GF-D8 (cell line): ENCODE measurements at regions not wholly inside any gene's neighbourhood (a gene's known extent, or its start where the extent isn't known, plus 50 kb on each side); places are given as distances from the start of the nearest gene placed in this dataset.
"Not testable (repeated sequence)": the region's sequence is repeated elsewhere in the genome, so short reads cannot be mapped to it uniquely, and the experiment has no call there.

Experiments used
- DNase-seq: peaks from one replicate; lab custom pipeline; 2025; lab: John Stamatoyannopoulos, UW

DNA sequence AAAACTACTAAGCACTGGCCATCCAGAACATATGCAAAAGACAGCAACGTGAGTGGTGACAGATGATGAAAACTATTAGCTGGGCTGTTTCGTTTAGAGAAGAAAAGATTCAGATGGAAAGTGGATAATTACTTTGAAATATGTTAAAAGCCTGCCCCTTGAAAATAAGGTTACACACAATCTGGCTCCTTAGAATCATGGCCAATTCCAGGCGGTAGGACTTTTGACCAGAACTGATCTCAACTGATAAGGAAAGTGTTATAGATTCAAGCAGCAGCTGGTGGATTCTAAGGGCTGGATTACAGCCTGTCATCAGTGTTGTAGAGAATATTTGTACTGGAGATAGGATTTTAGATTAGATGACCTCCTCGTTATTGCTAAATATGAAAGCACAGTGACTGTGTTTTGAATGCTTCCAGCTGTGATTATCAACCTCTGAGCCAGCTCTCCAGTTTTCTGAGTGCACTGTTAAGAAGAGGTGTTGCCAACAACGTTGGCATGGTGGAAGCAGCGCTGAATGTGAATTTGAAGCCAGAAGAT lies 75.1 kb downstream of the KBTBD2 start:
- DNase-seq, result not testable (repeated sequence)

DNA sequence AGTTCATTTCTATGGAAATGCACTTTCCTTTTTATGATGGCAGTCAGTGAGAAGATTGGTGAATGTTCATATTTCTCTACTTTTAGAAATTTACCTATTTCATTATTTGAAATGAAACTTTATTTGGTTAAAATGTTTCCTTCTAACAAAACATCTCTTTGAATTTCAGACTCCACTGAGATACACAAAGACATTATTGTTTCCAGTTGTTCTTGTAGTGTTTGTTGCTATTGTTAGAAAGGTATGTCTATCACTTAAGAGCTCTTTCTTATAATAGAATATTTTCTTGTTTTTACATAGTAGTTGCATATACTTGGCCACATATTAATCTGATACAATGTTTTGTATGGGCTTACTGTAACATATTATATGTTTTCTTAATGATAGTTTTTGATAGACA lies 76.8 kb downstream of the KBTBD2 start:
- not testable (repeated sequence) for DNase-seq

DNA sequence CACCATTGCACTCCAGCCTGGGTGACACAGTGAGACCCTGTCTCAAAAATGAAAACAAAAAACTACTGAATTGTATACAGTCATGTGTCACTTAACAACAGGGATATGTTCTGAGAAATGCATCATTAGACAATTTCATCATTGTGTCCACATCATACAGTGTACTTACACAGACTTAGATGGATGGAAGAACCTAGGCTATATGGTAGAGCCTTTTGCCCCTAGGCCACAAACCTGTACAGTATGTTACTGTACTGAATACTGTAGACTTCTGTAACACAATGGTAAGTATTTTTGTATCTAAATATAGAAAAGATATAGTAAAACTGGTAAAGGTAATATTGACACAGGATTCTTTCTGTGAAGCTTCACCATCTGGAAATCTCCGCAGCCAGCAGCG lies 81.7 kb downstream of the KBTBD2 start:
- no peak for DNase-seq

DNA sequence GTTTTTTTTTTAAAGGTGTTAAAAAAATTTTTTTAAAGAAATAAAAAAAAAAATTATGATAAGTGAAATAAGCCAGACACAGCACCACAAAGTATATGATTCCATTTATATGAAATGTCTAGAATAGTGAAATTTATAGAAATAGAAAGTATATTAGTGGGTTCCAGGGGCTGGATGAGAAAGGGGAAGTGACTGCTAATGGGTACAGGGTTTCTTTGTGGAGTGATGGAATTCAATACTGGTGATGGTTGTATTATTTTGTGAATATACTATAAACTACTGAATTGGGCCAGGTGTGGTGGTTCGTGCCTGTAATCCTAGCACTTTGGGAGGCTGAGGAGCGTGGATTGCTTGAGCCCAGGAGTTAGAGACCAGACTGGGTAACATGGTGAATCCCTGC lies 82.2 kb downstream of the KBTBD2 start:
- no peak for DNase-seq

DNA sequence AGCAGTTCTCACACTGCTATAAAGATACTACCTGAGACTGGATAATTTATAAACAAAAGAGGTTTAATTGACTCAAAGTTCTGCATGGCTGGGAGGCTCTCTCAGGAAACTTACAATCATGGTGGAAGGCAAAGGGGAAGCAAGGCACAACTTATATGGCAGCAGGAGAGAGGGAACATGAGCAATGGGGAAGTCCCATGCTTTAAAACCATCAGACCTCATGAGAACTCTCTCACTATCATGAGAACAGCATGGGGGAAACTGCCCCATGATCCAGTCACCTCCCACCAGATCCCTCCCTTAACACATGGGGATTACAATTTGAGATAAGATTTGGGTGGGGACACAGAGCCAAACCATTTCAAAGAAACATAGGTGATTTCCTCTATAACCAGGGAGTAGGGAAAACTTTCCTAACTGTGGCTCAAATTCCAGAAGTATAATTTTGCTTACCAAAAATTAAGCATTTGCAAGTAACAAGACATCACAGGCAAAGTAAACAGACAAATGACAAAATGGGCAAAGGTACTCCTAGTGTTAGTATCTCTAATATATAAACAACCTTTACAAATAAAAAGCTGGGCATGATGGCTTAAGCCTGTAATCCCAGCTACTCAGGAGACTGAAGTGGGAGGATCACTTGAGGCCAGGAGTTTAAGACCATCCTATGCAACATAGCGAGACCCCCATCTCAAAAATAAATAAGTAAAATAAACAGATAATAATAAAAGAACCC lies 88.0 kb downstream of the KBTBD2 start:
- no peak for DNase-seq

DNA sequence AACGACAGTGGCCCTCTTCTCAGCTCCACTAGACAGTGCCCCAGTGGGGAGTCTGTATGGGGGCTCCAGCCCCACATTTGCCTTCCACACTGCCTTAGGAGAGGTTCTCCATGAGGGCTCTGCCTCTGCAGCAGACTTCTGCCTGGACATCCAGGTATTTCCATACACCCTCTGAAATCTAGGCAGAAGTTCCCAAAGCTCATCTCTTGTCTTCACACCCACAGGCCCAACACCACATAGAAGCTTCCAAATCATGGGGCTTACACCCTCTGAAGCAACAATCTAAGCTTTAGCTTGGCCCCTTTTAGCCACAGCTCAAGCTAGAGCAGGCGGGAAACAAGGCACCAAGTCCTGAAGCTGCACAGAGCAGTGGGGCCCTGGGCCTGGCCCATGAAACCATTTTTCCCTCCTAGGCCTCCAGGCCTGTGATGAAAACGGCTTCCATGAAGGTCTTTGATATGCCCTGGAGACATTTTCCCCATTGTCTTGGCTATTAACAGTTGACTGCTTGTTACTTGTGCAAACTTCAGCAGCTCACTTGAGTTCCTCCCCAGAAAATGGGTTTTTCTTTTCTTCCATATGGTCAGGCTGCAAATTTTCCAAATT lies 89.2 kb downstream of the KBTBD2 start:
- DNase-seq, result no peak

DNA sequence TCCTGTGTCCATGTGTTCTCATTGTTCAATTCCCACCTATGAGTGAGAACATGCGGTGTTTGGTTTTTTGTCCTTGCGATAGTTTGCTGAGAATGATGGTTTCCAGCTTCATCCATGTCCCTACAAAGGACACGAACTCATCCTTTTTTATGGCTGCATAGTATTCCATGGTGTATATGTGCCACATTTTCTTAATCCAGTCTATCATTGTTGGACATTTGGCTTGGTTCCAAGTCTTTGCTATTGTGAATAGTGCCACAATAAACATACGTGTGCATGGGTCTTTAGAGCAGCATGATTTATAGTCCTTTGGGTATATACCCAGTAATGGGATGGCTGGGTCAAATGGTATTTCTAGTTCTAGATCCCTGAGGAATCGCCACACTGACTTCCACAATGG lies 98.5 kb downstream of the KBTBD2 start:
- not testable (repeated sequence) for DNase-seq

DNA sequence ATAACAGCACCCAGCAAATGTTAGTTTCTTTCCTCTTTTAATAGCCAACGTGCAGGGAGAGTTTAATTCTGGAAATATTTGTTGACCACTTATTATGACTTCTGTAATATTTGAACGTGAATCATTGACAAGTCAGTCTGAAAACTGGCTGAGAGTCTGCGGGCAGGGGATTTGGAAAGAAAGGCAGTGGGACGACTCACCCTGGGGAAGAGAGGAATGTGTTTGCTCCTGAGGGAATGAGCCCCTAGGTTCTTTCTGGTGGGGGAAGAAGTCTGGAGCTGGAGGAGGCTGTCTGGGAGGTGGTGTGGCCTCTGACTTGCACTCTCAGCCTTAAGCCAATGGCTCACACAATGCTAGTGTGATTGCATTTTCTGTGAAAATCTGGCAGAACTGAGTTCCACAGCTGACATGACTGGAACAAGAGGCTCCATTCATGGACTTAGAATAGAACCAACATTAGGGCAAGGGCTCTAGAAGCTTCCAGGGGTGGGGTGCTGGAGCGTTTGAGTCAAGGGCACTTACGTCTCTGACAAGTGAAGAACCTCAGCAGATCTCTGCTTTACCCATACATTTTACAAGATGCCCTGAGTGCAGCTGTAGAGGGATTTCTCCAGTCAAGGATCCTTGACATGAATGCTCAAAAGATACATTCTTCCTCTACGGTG lies 100.7 kb downstream of the KBTBD2 start:
- DNase-seq, result not testable (repeated sequence)

DNA sequence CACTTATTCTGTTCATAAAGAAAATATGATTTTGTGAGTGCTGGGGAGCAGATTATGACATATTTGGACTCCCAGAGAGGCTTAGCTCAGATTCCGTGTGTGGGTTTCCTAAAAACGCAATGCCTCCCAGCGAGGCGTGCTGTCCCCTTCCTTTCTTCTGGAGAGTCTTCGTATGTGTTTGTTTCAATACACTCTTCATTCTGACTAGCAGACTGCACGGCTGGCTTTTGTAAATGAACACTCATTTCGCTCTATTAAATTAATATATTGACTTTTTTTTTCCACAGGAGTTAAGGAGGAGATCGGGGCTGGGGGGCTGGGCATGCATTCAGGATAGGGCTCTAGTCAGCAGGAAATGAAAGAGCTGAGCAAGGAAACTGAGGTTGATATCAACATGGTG lies 102.3 kb downstream of the KBTBD2 start:
- DNase-seq, result not testable (repeated sequence)

DNA sequence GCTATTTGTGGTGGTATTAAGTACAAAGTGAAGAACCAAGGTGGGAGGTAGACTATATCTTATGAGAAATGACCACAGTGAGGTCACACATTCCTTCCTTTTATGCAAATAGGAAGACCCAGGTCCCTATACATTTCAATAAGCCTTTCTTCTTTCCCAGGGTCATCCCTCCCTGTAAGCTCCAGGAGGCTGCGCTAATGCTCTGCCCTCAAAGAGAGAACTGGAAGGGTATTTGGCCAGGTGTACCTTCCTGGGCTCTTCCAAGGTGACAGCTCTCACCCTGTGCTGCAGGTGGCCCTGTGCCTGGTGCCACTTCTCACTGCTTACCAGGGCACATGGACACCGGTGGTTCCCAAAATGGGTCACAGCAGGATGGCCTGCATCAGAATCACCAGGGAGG lies 103.4 kb downstream of the KBTBD2 start:
- not testable (repeated sequence) for DNase-seq

DNA sequence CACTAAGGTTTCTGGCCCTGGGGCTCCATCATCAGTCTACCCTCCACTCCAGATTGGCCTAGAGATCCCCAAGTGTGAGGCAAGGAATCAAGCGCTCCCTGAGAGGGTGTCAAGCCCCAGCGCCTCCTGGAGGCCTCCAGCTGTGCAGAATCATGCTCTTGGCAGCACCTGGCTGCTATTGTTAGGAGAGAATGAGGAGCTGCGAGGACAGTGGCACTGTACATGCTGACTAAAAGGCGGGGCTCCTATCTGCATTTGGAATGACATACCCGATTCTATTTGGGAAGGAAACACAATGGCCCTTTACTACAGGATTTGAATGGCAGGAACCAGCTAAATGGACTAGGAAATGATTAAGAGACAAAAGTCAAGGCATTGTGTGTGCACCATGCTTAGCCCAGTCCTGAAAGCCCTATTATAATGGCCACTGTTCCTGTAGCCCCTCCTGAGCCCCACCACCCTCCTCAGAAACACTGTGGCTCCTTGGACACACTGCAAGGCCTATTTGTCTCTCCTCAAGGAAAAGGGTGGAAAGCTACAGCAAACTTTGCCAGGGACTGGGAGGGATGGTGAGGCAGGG lies 106.1 kb downstream of the KBTBD2 start:
- DNase-seq, result not testable (repeated sequence)

DNA sequence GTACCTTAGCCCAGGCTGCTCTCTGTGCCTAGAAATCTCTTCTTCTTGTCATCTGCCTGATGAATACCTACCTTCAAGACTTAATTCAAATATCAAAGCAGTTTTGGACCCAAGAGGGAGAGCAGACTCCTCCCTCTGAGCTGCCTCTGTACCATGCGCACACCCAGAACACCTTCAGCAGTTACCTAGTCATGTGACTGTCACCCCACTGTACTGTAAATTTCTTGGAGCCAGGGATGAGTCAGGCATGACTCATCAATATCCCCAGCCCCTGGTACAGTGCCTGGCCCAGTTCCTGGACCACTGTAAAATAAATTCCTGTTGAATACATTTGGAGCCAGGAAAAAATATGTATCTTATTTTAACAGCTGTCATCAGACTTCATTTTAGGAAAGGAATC lies 111.7 kb downstream of the KBTBD2 start:
- not testable (repeated sequence) for DNase-seq

DNA sequence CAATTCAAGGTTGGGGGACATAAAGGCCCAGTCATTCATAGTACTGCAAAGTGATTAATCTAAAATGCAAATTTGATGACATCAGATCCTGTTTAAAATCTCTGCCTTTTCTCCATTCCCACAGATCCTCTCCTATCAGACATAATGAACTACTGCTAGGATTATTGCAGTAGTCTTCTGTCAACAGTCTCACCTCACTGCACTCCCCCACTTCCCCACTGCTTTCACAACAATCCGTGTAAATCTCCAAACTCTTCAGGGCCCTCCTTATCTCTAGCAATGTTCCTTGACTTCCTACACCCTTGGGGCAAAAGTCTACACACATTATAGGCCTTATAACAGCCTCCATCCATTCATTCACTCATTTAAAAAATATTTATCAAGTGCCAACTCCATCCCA lies 112.4 kb downstream of the KBTBD2 start:
- peak; percentile 40 for DNase-seq

DNA sequence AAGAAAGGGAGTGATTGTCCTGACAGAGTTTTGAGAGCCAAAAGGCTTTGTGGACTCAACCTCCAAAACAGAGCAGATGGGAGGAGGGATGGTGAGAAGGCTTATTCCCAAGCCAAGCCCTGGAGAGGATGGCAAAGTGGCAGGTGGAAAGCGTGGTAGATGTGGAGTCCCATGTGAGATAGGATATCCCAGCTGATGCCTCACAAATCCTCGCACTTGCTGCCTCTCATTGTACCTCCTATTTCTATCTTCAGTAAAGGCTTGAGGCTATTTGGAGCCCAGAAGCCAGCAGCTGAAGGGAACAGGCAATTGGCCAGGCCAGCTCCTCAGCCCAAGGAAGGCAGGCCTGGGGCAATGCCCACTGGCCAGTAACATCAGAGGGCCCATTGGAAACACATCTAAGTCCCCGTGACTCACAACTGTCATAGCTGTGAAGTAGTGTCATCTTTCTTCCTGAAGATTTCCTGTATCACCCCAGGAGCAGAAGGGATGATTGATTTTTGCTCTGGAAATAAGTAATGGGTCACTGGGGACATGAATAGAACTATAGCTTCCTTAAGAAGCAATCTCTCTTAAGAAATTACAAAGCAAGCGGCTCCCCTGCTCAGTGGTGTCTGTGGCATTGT lies 114.4 kb downstream of the KBTBD2 start:
- not testable (repeated sequence) for DNase-seq

DNA sequence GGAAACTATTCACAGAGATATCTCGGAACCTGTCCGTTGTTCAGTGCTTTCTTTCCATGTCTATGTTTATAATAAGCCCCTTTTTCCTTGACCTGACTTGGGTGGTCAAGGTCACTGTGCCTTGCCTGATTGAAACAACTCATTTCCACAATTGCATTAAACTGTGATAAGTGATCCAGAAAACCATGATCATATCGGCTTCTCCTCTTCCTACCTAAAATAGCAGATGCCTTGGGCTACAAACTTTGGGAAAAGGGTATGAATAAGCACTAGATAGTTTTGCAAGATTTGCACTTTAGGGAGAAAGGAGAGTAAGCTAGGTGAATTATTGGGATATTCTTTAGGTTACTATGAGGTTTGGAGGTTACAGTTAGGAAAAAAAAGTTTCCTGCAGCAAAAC lies 115.2 kb downstream of the KBTBD2 start:
- DNase-seq, result not testable (repeated sequence)

DNA sequence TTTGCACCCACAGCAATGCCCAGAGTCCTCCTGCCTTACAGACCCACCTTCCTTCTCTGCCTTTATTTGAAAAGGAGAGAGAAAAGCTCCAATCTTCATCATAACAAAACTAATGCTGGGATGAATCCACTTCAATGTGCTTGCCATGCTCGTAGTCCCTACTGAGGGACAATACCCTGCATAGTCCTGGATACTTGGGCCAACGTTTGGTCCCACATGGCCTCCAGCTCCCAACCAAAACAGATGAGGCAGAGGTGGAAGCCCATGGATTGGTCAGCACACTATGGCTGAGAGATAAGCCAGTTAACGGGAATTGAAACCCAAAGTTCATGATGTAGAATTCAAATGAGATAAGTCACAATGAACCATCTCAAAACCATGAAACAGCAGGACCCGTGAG lies 115.8 kb downstream of the KBTBD2 start:
- DNase-seq, result not testable (repeated sequence)

DNA sequence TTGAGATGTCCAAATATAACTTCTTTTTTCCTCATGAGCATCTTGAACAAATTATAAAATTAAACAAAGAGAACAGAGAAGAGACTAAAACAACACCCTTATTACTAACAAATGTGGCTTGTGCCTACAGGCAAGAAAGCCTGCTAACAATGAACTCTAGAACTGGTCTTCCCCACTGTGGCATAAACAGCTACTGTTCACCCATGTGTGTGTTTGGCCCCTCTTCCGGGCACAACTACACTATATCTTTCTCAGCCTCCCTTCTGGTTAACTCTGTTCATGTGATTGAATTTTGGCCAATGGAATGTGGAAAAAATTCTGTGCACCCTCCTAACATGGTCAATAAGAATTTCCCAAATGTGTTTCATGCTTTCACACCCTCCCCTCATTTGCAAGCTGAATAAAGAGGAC lies 117.0 kb downstream of the KBTBD2 start:
- no peak for DNase-seq

DNA sequence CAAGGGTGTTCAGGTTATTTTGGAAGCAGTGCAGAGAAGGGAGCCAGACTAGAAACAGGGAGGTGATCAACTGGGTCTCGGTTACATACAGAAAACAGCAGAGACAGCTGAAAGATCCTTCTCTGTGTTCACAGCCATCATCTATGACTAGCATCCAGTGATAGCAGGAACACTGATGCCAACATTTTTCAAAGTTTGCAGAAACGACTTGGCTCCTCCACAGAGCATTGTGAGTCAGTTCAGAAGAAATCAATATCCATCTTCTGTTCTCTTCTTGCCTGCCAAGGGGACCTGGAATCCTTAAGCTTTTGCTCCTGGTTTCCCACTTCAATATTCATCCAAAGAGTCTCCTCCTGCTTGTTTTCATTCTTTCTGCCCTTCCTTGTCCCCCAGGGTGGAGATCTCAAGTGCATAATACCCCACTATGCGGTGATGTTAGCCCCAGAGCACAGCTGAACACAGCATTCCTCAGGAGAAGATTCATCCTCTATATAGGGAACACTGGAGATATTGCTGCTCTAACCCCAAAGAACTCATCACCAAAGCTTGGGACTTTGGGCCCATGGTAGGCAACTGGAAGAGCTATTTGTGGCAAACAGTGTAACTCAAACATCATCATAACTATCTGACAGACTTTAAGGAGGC lies 122.6 kb downstream of the KBTBD2 start:
- not testable (repeated sequence) for DNase-seq

DNA sequence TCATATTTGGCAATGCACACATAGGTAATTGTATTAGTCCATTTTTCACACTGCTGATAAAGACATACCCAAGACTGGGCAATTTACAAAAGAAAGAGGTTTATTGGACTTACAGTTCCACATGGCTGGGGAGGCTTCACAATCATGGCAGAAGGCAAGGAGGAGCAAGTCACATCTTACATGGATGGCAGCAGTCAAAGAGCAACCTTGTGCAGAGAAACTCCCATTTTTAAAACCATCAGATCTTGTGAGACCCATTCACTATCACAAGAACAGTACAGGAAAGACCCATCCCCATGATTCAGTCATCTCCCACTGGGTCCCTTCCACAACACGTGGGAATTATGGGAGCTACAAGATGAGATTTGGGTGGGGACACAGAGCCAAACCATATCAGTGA lies 123.2 kb downstream of the KBTBD2 start:
- DNase-seq, result not testable (repeated sequence)

DNA sequence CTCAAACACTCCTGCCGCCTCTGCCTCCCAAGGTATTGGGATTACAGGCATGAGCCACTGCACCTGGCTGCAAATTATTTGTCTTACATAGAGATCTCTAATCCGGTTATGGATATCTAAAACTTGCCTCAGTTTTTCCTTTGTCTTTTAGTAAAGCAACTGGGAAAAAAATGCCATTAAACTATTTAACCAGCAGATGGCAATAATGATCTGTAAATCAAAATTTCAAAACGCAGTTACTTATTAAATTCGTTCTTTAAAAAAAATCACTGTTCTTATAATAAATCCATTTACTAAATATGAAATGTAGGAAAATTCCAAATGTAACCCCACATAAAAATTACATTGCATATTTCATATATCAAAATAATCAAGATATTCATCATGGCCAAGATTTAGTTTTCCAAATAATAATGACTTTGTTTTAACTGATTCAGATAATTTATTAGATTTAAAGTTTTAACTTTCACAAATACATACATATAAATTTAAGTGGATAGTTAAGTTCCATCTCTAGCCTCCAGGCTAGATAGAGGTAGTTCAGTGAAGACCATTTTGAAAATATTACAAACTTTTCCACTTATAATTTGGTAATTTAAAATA lies 125.8 kb downstream of the KBTBD2 start:
- DNase-seq, result not testable (repeated sequence)

DNA sequence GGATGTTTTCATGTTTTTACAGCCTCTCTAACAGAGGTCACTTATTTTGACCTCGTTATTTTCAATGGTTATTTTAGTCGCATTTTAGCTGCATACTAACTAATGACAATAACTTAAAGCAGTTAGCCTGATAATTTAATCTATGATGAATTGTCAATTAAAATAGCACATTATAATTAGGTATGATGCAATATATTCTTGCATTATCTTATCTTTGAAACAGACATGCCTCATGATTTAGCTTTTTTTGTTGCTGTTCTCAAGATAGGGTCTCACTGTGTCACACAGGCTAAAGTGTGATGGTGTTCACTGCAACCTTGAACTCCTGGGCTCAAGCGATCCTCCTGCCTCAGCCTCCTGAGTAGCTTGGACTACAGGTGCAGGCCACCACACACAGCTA lies 126.4 kb downstream of the KBTBD2 start:
- DNase-seq, result no peak
